CD14-positive monocyte (primary cell): ENCODE measurements at regions not wholly inside any gene's neighbourhood (a gene's known extent, or its start where the extent isn't known, plus 50 kb on each side); places are given as distances from the start of the nearest gene placed in this dataset.
A peak's percentile ranks its signal among the peaks of the same experiment; 100 is the strongest.

Experiments used
- DNase-seq, 3 donors: peaks; one replicate each; pipeline ENCODE4 v3.0.0-alpha.2; 2011 to 2022
- H2AFZ ChIP-seq: 2 replicates; pipeline ENCODE4 v1.6.0; 2012; ENCODE audit warnings: mild to moderate bottlenecking, low read depth, low read length, inconsistent platforms; ENCODE audit not compliant: insufficient read depth, poor library complexity, severe bottlenecking
- H3K27ac ChIP-seq, 2 donors: 1 replicate in 1 of 2; 2 replicates in 1 of 2; pipeline ENCODE4 v1.5.1; 2012 to 2013; ENCODE audit warnings: low read length in 2 of 2, control low read depth in 1 of 2, inconsistent platforms in 1 of 2, low read depth in 1 of 2, mild to moderate bottlenecking in 1 of 2
- H3K27me3 ChIP-seq, 2 donors: one replicate each; pipeline versions ENCODE4 v1.6.0 to v1.6.1; 2011 to 2013; ENCODE audit warnings: low read length in 2 of 2; ENCODE audit not compliant: control insufficient read depth in 2 of 2, insufficient read depth in 2 of 2
- H3K36me3 ChIP-seq, 2 donors: replicated peaks in 1 of 2; 1 replicate in 1 of 2; 2 replicates in 1 of 2; pipeline versions ENCODE4 v1.5.1 to v1.6.1; 2012 to 2013; ENCODE audit warnings: low read length in 2 of 2, control low read depth in 1 of 2, inconsistent platforms in 1 of 2, mild to moderate bottlenecking in 1 of 2; ENCODE audit not compliant: insufficient read depth in 2 of 2, control insufficient read depth in 1 of 2
- H3K4me1 ChIP-seq, 2 donors: 1 replicate in 1 of 2; 2 replicates in 1 of 2; pipeline versions ENCODE4 v1.5.1 to v1.6.1; 2012 to 2013; ENCODE audit warnings: low read length in 2 of 2, control low read depth in 1 of 2, inconsistent platforms in 1 of 2, mild to moderate bottlenecking in 1 of 2, moderate library complexity in 1 of 2; ENCODE audit not compliant: insufficient read depth in 2 of 2, control insufficient read depth in 1 of 2
- H3K4me2 ChIP-seq: replicated peaks from 2 replicates; pipeline ENCODE3; 2012; ENCODE audit warnings: low read length, moderate library complexity, mild to moderate bottlenecking; ENCODE audit not compliant: poor library complexity, severe bottlenecking; ENCODE audit errors: extremely low read depth
- H3K4me3 ChIP-seq, 3 experiments: fragments of 200-600 bp in 1 of 3; sonication (generic) in 1 of 3; replicated peaks in 1 of 3; 1 replicate in 2 of 3; 2 replicates in 1 of 3; pipeline ENCODE4 v1.5.1; 2011 to 2013; ENCODE audit warnings: low read length in 3 of 3, mild to moderate bottlenecking in 3 of 3, control low read depth in 2 of 3, low read depth in 2 of 3, inconsistent platforms in 1 of 3, moderate library complexity in 1 of 3
- H3K79me2 ChIP-seq: 2 replicates; pipeline ENCODE4 v1.6.0; 2012; ENCODE audit warnings: mild to moderate bottlenecking, control low read depth, inconsistent platforms, low read length, moderate library complexity; ENCODE audit not compliant: insufficient read depth
- H3K9ac ChIP-seq: 2 replicates; pipeline ENCODE4 v1.6.0; 2017; ENCODE audit warnings: low read length, mild to moderate bottlenecking; ENCODE audit not compliant: insufficient read depth, poor library complexity, severe bottlenecking
- H3K9me3 ChIP-seq, 2 donors: replicated peaks in 1 of 2; 1 replicate in 1 of 2; 2 replicates in 1 of 2; pipeline versions ENCODE4 v1.5.1 to v1.6.1; 2012 to 2013; ENCODE audit warnings: low read length in 2 of 2, control low read depth in 1 of 2; ENCODE audit not compliant: control insufficient read depth in 1 of 2, insufficient read depth in 1 of 2
- H4K20me1 ChIP-seq: 2 replicates; pipeline ENCODE4 v1.6.0; 2012; ENCODE audit warnings: mild to moderate bottlenecking, low read length, control low read depth, moderate library complexity; ENCODE audit not compliant: insufficient read depth
- H3K27ac Mint-ChIP-seq, 7 donors: one replicate each; pipeline ENCODE4 v1.8.0; 2020; ENCODE audit warnings: mild to moderate bottlenecking in 7 of 7, mixed read lengths in 7 of 7, moderate library complexity in 6 of 7, inconsistent platforms in 2 of 7
- H3K27me3 Mint-ChIP-seq, 3 donors: one replicate each; pipeline ENCODE4 v1.8.0; 2021 to 2022; ENCODE audit warnings: low read depth in 3 of 3, mild to moderate bottlenecking in 3 of 3, mixed read lengths in 3 of 3, moderate library complexity in 3 of 3, inconsistent platforms in 1 of 3
- H3K36me3 Mint-ChIP-seq, 2 donors: one replicate each; pipeline ENCODE4 v1.8.0; 2020; ENCODE audit warnings: mixed read lengths in 2 of 2, inconsistent platforms in 1 of 2, mild to moderate bottlenecking in 1 of 2
- H3K4me1 Mint-ChIP-seq: one replicate; pipeline ENCODE4 v1.8.0; 2020; ENCODE audit warnings: mild to moderate bottlenecking, mixed read lengths
- H3K4me3 Mint-ChIP-seq, 2 donors: one replicate each; pipeline ENCODE4 v1.8.0; 2020; ENCODE audit warnings: mild to moderate bottlenecking in 2 of 2, mixed read lengths in 2 of 2, moderate library complexity in 1 of 2
- H3K9me3 Mint-ChIP-seq, 7 donors: one replicate each; pipeline ENCODE4 v1.8.0; 2020 to 2022; ENCODE audit warnings: mixed read lengths in 7 of 7, mild to moderate bottlenecking in 6 of 7, moderate library complexity in 6 of 7, inconsistent platforms in 2 of 7
- CTCF ChIP-seq: fragments of 200-600 bp; IDR thresholded peaks from one replicate; pipeline ENCODE4 v1.8.0; 2022; ENCODE audit warnings: antibody characterized with exemption, mild to moderate bottlenecking
- WGBS: methylation state at CpG from one replicate; pipeline ENCODE4 v1.1.5; 2013; ENCODE audit warnings: missing lambda C conversion rate; ENCODE audit not compliant: insufficient coverage; 5-methylcytosine and 5-hydroxymethylcytosine counted together
- intact Hi-C, 2 donors: fragments of 100-400 bp; cut with micrococcal nuclease; formaldehyde crosslinking; loops; one replicate each; pipeline versions ENCODE4 v1.15.0 to v1.15.1; 2023

GRCh38 chr1:184895086-184895485 is 79.2 kb downstream of the NIBAN1 start:
- H3K27me3 ChIP-seq = no peaks in the 10 kb centered on the region
- H3K9me3 Mint-ChIP-seq = no peaks in the 10 kb centered on the region
- no peak overlapping the region for H3K4me3 ChIP-seq
- peaks cover 0 to 2% (median 0%) of the 10 kb centered on the region in 3 donors for H3K27me3 Mint-ChIP-seq
- intact Hi-C loops = no loop called here
- H3K36me3 ChIP-seq = peaks cover 18 to 74% of the 10 kb centered on the region in 2 donors
- WGBS = no CpG with 5 or more reads among the region's 2 CpGs
- no peak for DNase-seq
- H2AFZ ChIP-seq = no peak overlapping the region
- no peaks in the 10 kb centered on the region for H3K4me1 ChIP-seq
- peaks cover 50 to 69% of the 10 kb centered on the region in 2 donors for H3K36me3 Mint-ChIP-seq
- no peak overlapping the region for H3K4me2 ChIP-seq
- no peaks in the 10 kb centered on the region for H3K9me3 ChIP-seq
- H3K79me2 ChIP-seq = no peaks in the 10 kb centered on the region
- no peak overlapping the region for H3K4me3 Mint-ChIP-seq
- H3K27ac ChIP-seq = no peak overlapping the region
- H3K27ac Mint-ChIP-seq = peak overlapping the region in 1 of 7 donors; percentile 73
- no peaks in the 10 kb centered on the region for H4K20me1 ChIP-seq
- no peak overlapping the region for H3K9ac ChIP-seq
- H3K4me1 Mint-ChIP-seq = no peaks in the 10 kb centered on the region
- no peak for TF ChIP-seq CTCF

DNA sequence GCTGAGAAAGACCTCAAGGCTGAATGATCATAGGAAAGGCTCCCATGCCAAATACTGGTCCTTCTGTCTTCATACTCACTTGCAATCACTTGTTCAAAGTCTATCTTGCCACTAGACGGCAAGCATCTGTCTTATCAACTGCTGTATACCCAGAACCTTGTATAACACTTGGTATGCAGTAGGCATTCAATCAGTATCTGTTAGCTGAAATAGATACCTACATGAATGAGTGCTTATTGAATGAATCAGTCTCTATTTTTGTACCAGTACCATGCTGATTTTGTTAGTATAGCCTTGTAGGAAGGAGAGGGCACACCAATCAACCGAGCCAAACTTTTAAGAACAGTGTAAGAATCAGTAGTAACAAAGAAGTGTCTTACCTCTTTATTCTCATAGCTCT is 80.6 kb downstream of the NIBAN1 start:
- no peak overlapping the region for H2AFZ ChIP-seq
- TF ChIP-seq CTCF = no peak
- H3K4me1 ChIP-seq = no peaks in the 10 kb centered on the region
- H3K27me3 Mint-ChIP-seq = no peaks in the 10 kb centered on the region
- WGBS = no CpG with 5 or more reads among the region's 2 CpGs
- no peak for DNase-seq
- no peaks in the 10 kb centered on the region for H3K4me1 Mint-ChIP-seq
- H3K27ac Mint-ChIP-seq = no peak overlapping the region
- H3K27ac ChIP-seq = no peak overlapping the region
- no peaks in the 10 kb centered on the region for H3K79me2 ChIP-seq
- H3K9me3 Mint-ChIP-seq = no peaks in the 10 kb centered on the region
- no peak overlapping the region for H3K4me3 ChIP-seq
- intact Hi-C loops = no loop called here
- H3K4me2 ChIP-seq = no peak overlapping the region
- H3K4me3 Mint-ChIP-seq = no peak overlapping the region
- H3K36me3 ChIP-seq = peaks cover 27 to 80% of the 10 kb centered on the region in 2 donors
- H3K9ac ChIP-seq = no peak overlapping the region
- H3K9me3 ChIP-seq = no peaks in the 10 kb centered on the region
- no peaks in the 10 kb centered on the region for H4K20me1 ChIP-seq
- H3K27me3 ChIP-seq = no peaks in the 10 kb centered on the region
- H3K36me3 Mint-ChIP-seq = peaks cover 54 to 66% of the 10 kb centered on the region in 2 donors
